ENCODE measurements at regions not wholly inside any gene's neighbourhood (a gene's known extent, or its start where the extent isn't known, plus 50 kb on each side); places are given as distances from the start of the nearest gene placed in this dataset.
A peak's percentile ranks its signal among the peaks of the same experiment; 100 is the strongest.

DNA sequence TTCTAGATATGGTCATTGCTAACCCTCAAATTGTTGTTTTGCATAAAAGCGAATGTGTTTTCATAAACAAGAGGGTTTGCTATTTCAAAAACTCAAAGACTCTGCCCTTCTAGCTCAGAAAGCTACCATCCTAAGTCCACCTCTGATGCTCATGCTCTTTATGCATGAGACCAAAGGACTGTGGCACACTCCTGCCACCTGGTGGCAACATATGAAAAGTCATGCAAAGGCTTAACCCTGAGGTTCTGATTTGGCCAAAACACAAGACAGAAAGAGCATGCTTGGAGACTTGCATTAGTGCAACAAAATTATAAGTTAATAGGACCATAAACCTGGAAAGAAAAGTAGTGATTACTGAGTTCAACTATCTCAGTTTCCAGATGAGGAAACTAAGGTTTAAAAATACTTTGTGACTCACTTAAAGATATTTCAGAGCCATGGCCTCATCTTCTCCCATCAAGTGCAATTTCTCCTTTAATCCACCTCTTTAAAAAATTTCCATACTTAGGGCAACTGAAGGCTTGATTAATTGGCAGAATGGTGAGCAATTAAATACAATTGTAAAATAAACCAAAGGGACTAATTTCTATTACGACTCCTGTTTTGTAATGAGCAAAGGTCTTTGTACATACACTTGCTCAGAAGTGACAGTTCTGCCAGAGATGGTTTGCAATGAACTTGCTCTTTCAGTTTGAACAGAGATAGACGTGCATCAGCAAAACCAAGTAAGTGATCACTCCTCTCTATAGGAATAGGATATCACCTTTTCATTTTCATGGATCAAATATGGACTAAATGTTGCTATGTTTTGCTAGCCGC lies 110.7 kb upstream of the RAD23B start:
- TF ChIP-seq, protein P1, sequence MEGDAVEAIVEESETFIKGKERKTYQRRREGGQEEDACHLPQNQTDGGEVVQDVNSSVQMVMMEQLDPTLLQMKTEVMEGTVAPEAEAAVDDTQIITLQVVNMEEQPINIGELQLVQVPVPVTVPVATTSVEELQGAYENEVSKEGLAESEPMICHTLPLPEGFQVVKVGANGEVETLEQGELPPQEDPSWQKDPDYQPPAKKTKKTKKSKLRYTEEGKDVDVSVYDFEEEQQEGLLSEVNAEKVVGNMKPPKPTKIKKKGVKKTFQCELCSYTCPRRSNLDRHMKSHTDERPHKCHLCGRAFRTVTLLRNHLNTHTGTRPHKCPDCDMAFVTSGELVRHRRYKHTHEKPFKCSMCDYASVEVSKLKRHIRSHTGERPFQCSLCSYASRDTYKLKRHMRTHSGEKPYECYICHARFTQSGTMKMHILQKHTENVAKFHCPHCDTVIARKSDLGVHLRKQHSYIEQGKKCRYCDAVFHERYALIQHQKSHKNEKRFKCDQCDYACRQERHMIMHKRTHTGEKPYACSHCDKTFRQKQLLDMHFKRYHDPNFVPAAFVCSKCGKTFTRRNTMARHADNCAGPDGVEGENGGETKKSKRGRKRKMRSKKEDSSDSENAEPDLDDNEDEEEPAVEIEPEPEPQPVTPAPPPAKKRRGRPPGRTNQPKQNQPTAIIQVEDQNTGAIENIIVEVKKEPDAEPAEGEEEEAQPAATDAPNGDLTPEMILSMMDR (IDR thresholded peaks at IDR 0.05), result peak; percentile 95
- 66 to 77% (median 68%) methylated on average over 4 of the region's 4 CpGs for WGBS, 3 donors
- peaks cover 39% of the 10 kb centered on the region for H3K4me1 ChIP-seq
- peak; percentile 69 to 80 for DNase-seq
- no peaks in the 10 kb centered on the region for H3K36me3 ChIP-seq (ENCODE audit: insufficient read depth in 1 of 2, low read depth in 1 of 2)
- peak overlapping the region; percentile 8 for H3K27ac ChIP-seq
- intact Hi-C loops (cut with DNase I), result loop anchor here (5.0 to 10.0 kb wide), 2 partner anchors 35 to 308 kb away; partner anchors contain the start of gene ZNF462 (in 2 of the 2)
- no peaks in the 10 kb centered on the region for H3K9me3 ChIP-seq
- no peak overlapping the region for H3K4me3 ChIP-seq
- H3K27me3 ChIP-seq (ENCODE audit: insufficient read depth in 3 of 3, low read length in 2 of 3), result no peaks in the 10 kb centered on the region
- peak; percentile 36 to 69 (median 52) for ATAC-seq

- ATAC-seq (no peak), DNase-seq (no peak)
- H3K4me1 ChIP-seq, result peaks cover 39% of the 10 kb centered on the region
- H3K36me3 ChIP-seq (ENCODE audit: insufficient read depth in 1 of 2, low read depth in 1 of 2), result no peaks in the 10 kb centered on the region
- H3K9me3 ChIP-seq, result no peaks in the 10 kb centered on the region
- H3K4me3 ChIP-seq, result no peak overlapping the region
- intact Hi-C loops (cut with DNase I), result loop anchor here (5.0 to 10.0 kb wide), 2 partner anchors 36 to 308 kb away; partner anchors contain the start of gene ZNF462 (in 2 of the 2)
- WGBS, 3 donors, result 78 to 88% (median 79%) methylated on average over 6 of the region's 6 CpGs
- TF ChIP-seq, protein P1 (IDR thresholded peaks at IDR 0.05), result no peak
- peak overlapping the region; percentile 8 for H3K27ac ChIP-seq
- no peaks in the 10 kb centered on the region for H3K27me3 ChIP-seq (ENCODE audit: insufficient read depth in 3 of 3, low read length in 2 of 3)
Observed at GRCh38 chr9:107172979-107173347, 110.1 kb upstream of the RAD23B start.

DNA sequence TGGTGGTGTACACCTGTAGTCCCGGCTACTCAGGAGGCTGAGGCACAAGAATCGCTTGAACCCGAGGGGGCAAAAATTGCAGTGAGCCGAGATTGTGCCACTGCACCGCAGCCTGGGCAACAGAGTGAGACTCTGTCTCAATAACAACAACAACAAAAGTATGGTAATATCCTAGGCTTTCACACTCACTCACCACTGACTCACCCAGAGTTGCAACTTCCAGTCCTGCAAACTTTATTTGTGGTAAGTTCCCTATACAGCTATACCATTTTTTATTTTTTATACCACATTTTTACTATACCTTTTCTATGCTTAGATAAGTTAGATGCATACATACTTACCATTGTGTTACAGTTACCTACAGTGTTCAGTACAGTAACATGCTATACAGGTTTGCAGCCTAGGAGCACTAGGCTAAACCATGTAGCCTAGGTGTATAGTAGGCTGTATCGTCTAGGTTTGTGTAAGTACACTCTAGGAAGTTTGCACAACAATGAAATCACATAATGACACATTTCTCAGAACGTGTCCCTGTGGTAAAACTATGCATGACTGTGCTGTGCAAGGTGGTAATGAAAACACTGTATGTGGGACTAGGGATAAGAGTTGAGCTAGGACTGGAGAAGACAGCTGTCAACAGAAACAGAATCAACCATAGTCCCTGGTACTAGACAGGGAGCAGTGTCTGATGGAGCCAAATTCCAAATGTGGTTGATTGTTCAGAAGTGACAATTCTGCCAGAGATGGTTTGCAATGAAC lies 109.5 kb upstream of the RAD23B start:
- intact Hi-C loops (cut with DNase I), result loop anchor here (5.0 to 10.0 kb wide), 2 partner anchors 36 to 309 kb away; partner anchors contain the start of gene ZNF462 (in 2 of the 2)
- Histone ChIP-seq H3K4me1 (peaks cover 39% of the 10 kb centered on the region), H3K4me3 (no peak overlapping the region), H3K9me3 (no peaks in the 10 kb centered on the region), H3K27me3 (ENCODE audit: insufficient read depth in 3 of 3, low read length in 2 of 3) (no peaks in the 10 kb centered on the region), H3K36me3 (ENCODE audit: insufficient read depth in 1 of 2, low read depth in 1 of 2) (no peaks in the 10 kb centered on the region), H3K27ac (no peak overlapping the region)
- ATAC-seq (no peak), DNase-seq (no peak)
- TF ChIP-seq, protein P1 (IDR thresholded peaks at IDR 0.05), result no peak
- WGBS, 3 donors, result 87 to 92% (median 90%) methylated on average over 7 of the region's 7 CpGs

DNA sequence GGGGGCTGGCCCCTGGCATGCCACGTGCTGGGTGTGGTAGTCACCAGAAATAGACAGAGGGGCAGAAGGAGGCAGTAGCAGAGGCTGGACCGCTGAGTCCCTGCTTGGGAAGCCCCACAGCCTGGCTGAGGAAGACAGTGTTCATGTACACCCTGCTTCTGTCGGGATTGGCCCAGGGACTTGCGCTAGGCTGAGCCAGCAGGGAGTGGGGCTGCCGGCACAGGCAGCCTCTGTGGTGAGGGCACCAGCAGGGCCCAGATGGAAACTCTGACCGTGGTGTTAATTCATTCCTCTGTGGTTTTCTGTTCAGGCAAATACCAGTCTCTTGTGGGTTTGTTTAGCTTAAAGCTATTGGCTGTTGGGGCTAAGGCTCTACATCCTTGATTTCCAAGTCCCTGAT lies 108.6 kb upstream of the RAD23B start:
- intact Hi-C loops (cut with DNase I), result loop anchor here (5.0 to 10.0 kb wide), 2 partner anchors 37 to 310 kb away; partner anchors contain the start of gene ZNF462 (in 2 of the 2)
- Histone ChIP-seq H3K9me3 (no peaks in the 10 kb centered on the region), H3K4me1 (peaks cover 39% of the 10 kb centered on the region), H3K27me3 (ENCODE audit: insufficient read depth in 3 of 3, low read length in 2 of 3) (no peaks in the 10 kb centered on the region), H3K4me3 (peak overlapping the region; percentile 2), H3K27ac (peak overlapping the region; percentile 85), H3K36me3 (ENCODE audit: insufficient read depth in 1 of 2, low read depth in 1 of 2) (no peaks in the 10 kb centered on the region)
- DNase-seq (peak in 1 of 2 donors; percentile 53), ATAC-seq (peak; percentile 27 to 55 (median 46))
- WGBS, 3 donors, result 27 to 53% (median 47%) methylated on average over 6 of the region's 6 CpGs
- TF ChIP-seq, protein P1 (IDR thresholded peaks at IDR 0.05), result no peak
